ENCODE measurements at regions not wholly inside any gene's neighbourhood (a gene's known extent, or its start where the extent isn't known, plus 50 kb on each side); places are given as distances from the start of the nearest gene placed in this dataset.

DNA sequence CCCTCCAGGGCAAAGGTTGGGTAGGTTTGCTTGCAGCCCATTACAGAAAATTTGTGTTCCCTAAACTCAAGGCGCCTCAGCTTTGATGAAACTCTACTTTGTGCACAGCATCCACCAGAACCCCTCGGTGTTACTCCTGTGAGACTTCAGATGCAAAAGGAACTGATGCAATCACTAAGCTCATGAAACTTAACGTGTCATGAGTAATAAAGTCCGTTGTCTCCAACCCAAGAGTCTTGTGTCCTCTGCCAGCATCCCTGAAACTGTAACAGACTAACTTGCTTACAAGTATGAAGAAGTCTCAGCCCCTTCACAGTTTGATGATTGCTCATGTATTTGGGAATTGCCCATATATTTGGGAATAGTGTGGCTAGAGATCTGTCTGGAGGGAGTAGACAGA is 74.8 kb upstream of the MARCHF10 start (continued):
- no peak for TF ChIP-seq JUND (IDR thresholded peaks at IDR 0.05)

DNA sequence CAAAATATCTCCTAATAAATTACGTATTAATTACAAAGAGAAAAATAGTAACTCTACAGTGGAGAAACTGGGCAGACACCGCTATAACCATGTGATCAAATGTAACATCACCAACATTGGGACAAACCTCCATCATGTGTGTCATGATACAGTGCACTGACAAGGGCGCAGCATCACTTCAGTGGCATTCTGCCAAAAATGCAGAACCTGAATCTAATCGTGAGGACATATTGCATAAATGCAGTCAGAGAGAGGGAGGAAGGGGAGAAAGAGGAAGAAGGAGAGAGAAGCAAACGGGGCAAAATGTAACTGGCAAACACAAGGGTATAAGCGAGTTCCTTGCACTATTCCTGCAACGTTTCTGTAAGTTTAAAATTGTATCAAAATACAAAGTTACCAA is 74.2 kb upstream of the MARCHF10 start:
- peaks cover 0 to 3% (median 0%) of the 10 kb centered on the region in 4 donors for H3K27me3 ChIP-seq (ENCODE audit: control insufficient read depth in 4 of 4, insufficient read depth in 4 of 4, low read length in 3 of 4)
- H3K4me1 ChIP-seq (ENCODE audit: control insufficient read depth in 4 of 4, insufficient read depth in 4 of 4, low read length in 3 of 4), result no peaks in the 10 kb centered on the region
- no peak overlapping the region for H3K4me3 ChIP-seq (ENCODE audit: low read depth in 1 of 3, low read length in 3 of 3)
- 68% methylated on average over 7 of the region's 7 CpGs for WGBS
- TF ChIP-seq HNF4G (IDR thresholded peaks at IDR 0.05) (no peak), JUND (IDR thresholded peaks at IDR 0.05) (no peak), FOXA1 (IDR thresholded peaks at IDR 0.05) (no peak), GABPA (IDR thresholded peaks at IDR 0.05 in 1 of 2, conservative IDR thresholded peaks at IDR 0.05 in 1 of 2) (no peak), RXRA (IDR thresholded peaks at IDR 0.05) (no peak)
- TF ChIP-seq, protein P1, sequence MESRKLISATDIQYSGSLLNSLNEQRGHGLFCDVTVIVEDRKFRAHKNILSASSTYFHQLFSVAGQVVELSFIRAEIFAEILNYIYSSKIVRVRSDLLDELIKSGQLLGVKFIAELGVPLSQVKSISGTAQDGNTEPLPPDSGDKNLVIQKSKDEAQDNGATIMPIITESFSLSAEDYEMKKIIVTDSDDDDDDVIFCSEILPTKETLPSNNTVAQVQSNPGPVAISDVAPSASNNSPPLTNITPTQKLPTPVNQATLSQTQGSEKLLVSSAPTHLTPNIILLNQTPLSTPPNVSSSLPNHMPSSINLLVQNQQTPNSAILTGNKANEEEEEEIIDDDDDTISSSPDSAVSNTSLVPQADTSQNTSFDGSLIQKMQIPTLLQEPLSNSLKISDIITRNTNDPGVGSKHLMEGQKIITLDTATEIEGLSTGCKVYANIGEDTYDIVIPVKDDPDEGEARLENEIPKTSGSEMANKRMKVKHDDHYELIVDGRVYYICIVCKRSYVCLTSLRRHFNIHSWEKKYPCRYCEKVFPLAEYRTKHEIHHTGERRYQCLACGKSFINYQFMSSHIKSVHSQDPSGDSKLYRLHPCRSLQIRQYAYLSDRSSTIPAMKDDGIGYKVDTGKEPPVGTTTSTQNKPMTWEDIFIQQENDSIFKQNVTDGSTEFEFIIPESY (IDR thresholded peaks at IDR 0.05), result no peak
- TF ChIP-seq, protein P2, sequence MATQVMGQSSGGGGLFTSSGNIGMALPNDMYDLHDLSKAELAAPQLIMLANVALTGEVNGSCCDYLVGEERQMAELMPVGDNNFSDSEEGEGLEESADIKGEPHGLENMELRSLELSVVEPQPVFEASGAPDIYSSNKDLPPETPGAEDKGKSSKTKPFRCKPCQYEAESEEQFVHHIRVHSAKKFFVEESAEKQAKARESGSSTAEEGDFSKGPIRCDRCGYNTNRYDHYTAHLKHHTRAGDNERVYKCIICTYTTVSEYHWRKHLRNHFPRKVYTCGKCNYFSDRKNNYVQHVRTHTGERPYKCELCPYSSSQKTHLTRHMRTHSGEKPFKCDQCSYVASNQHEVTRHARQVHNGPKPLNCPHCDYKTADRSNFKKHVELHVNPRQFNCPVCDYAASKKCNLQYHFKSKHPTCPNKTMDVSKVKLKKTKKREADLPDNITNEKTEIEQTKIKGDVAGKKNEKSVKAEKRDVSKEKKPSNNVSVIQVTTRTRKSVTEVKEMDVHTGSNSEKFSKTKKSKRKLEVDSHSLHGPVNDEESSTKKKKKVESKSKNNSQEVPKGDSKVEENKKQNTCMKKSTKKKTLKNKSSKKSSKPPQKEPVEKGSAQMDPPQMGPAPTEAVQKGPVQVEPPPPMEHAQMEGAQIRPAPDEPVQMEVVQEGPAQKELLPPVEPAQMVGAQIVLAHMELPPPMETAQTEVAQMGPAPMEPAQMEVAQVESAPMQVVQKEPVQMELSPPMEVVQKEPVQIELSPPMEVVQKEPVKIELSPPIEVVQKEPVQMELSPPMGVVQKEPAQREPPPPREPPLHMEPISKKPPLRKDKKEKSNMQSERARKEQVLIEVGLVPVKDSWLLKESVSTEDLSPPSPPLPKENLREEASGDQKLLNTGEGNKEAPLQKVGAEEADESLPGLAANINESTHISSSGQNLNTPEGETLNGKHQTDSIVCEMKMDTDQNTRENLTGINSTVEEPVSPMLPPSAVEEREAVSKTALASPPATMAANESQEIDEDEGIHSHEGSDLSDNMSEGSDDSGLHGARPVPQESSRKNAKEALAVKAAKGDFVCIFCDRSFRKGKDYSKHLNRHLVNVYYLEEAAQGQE (IDR thresholded peaks at IDR 0.05), result no peak
- H3K27ac ChIP-seq (ENCODE audit: low read depth in 1 of 2, low read length in 2 of 2), result no peak overlapping the region
- no peaks in the 10 kb centered on the region for H3K36me3 ChIP-seq (ENCODE audit: control insufficient read depth in 4 of 4, insufficient read depth in 3 of 4, low read depth in 1 of 4, low read length in 3 of 4)
- peaks cover 0 to 5% (median 0%) of the 10 kb centered on the region in 4 donors for H3K9me3 ChIP-seq (ENCODE audit: control insufficient read depth in 4 of 4, low read length in 3 of 4)
- no peak overlapping the region for H3K9ac ChIP-seq (ENCODE audit: low read depth in 1 of 2, low read length in 2 of 2)
- no peak for DNase-seq (ENCODE audit: low spot score)

DNA sequence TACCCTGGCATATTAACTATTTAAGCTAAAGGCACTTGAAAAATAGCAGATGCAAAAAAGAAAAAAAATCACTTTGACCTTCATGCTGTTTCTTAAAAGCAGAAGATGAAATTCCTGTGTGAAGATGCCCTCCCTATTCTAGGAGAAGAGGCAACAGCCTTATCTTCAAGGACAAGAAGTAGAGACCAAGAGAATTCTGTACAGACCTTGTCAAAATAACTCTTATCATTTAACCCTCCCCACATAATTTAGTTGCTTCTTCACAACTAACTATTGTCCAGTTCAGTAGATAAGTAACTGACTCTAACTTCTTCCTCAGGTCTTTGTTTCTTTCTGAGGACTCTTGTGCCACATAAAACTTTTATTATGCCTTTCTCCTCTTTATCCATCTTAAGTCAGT is 72.0 kb upstream of the MARCHF10 start:
- Histone ChIP-seq H3K4me1 (ENCODE audit: control insufficient read depth in 4 of 4, insufficient read depth in 4 of 4, low read length in 3 of 4) (no peaks in the 10 kb centered on the region), H3K9ac (ENCODE audit: low read depth in 1 of 2, low read length in 2 of 2) (no peak overlapping the region), H3K27ac (ENCODE audit: low read depth in 1 of 2, low read length in 2 of 2) (no peak overlapping the region), H3K36me3 (ENCODE audit: control insufficient read depth in 4 of 4, insufficient read depth in 3 of 4, low read depth in 1 of 4, low read length in 3 of 4) (no peaks in the 10 kb centered on the region), H3K4me3 (ENCODE audit: low read depth in 1 of 3, low read length in 3 of 3) (no peak overlapping the region), H3K9me3 (ENCODE audit: control insufficient read depth in 4 of 4, low read length in 3 of 4) (peaks cover 0 to 5% (median 0%) of the 10 kb centered on the region in 4 donors), H3K27me3 (ENCODE audit: control insufficient read depth in 4 of 4, insufficient read depth in 4 of 4, low read length in 3 of 4) (peaks cover 0 to 3% (median 0%) of the 10 kb centered on the region in 4 donors)
- no peak for DNase-seq (ENCODE audit: low spot score)
- TF ChIP-seq RAD21 (IDR thresholded peaks at IDR 0.05), result no peak
- TF ChIP-seq FOXA1 (IDR thresholded peaks at IDR 0.05), result no peak
- no peak for TF ChIP-seq TAF1 (conservative IDR thresholded peaks at IDR 0.05)
- no peak for TF ChIP-seq FOXA2 (IDR thresholded peaks at IDR 0.05)
- TF ChIP-seq, protein P3, sequence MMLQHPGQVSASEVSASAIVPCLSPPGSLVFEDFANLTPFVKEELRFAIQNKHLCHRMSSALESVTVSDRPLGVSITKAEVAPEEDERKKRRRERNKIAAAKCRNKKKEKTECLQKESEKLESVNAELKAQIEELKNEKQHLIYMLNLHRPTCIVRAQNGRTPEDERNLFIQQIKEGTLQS (IDR thresholded peaks at IDR 0.05), result no peak
- no peak for TF ChIP-seq SP1 (IDR thresholded peaks at IDR 0.05)
- TF ChIP-seq, protein P4, sequence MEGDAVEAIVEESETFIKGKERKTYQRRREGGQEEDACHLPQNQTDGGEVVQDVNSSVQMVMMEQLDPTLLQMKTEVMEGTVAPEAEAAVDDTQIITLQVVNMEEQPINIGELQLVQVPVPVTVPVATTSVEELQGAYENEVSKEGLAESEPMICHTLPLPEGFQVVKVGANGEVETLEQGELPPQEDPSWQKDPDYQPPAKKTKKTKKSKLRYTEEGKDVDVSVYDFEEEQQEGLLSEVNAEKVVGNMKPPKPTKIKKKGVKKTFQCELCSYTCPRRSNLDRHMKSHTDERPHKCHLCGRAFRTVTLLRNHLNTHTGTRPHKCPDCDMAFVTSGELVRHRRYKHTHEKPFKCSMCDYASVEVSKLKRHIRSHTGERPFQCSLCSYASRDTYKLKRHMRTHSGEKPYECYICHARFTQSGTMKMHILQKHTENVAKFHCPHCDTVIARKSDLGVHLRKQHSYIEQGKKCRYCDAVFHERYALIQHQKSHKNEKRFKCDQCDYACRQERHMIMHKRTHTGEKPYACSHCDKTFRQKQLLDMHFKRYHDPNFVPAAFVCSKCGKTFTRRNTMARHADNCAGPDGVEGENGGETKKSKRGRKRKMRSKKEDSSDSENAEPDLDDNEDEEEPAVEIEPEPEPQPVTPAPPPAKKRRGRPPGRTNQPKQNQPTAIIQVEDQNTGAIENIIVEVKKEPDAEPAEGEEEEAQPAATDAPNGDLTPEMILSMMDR (IDR thresholded peaks at IDR 0.05; ENCODE audit: low read depth, low read length, missing input control), result no peak
- no peak for TF ChIP-seq HNF4A (conservative IDR thresholded peaks at IDR 0.05)
- TF ChIP-seq RXRA (IDR thresholded peaks at IDR 0.05), result no peak
- TF ChIP-seq HNF4G (IDR thresholded peaks at IDR 0.05), result no peak
- no peak for TF ChIP-seq EGR1 (IDR thresholded peaks at IDR 0.05; ENCODE audit: low read depth in 2 of 2)
- no peak for TF ChIP-seq JUND (IDR thresholded peaks at IDR 0.05)
- TF ChIP-seq NR2F2 (IDR thresholded peaks at IDR 0.05), result no peak
- TF ChIP-seq YY1 (IDR thresholded peaks at IDR 0.05), result no peak
- TF ChIP-seq GABPA (IDR thresholded peaks at IDR 0.05 in 1 of 2, conservative IDR thresholded peaks at IDR 0.05 in 1 of 2), result no peak
- TF ChIP-seq, protein P2 (IDR thresholded peaks at IDR 0.05), result no peak
